ENCODE measurements at regions not wholly inside any gene's neighbourhood (a gene's known extent, or its start where the extent isn't known, plus 50 kb on each side); places are given as distances from the start of the nearest gene placed in this dataset.

DNA sequence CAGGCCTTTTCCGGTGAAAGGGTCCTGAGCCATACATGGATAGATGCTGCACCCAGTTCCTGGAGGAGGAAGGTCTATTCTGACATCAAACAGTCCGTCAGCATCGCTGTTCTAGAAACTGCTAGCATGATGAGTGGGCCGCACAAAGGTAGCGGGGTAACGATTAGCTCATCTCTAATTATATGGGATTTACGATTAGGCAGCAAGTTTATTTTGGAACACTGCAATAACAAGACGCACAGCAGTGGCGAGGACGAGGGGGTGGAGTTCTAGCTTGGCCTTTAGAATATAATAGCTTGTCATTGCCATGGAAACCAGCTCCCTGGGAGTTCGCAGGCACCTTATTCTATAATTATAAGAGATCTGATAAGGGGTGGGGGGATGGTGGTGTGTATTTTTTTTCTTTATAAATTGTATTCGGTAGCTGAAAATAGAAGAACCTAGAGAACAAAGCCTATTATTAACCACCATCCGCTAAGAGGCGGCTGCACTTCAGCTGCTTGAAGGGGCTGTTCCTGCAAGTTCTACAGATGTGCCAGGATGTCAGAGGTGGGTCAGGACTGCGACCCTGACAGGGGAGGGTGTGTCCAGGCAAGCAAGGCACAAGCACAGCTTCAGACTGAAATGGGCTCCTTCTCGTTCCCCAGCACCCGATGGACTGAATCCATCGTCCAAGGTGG is 311.0 kb downstream of the AGTPBP1 start:
- DNase-seq (ENCODE audit: extremely low read depth in 1 of 2, low read depth in 1 of 2), result no peak

- no peak for DNase-seq (ENCODE audit: extremely low read depth in 1 of 2, low read depth in 1 of 2)
Observed at GRCh38 chr9:85428230-85428629, 313.5 kb downstream of the AGTPBP1 start.

- DNase-seq (ENCODE audit: extremely low read depth in 1 of 2, low read depth in 1 of 2), result no peak
Observed at GRCh38 chr9:85427772-85428171, 314.0 kb downstream of the AGTPBP1 start.

DNA sequence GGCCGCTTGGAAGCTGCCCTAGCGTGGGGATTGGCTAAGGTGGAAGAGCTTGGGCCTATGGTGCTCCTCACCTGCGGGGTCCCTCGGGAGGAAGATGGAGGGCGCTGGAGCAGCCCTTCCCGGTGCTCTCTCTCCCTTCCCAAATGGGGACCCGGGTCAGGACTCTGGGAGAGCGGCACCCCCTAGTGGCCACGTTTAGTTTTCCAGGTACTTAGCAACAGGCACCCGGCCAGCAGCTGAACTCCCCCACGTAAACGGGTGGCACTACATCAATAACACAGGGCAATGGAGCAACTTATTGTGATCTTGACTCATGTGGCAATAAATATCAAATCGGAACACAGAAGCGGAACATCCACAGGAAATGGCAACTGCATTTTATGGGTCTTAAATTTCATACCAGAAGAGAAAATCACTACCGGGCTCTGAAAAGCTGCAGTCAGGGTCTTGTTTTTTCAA is 316.6 kb downstream of the AGTPBP1 start:
- peak in 1 of 2 donors; percentile 8 for DNase-seq (ENCODE audit: extremely low read depth in 1 of 2, low read depth in 1 of 2)

GRCh38 chr9:85423422-85423821 is 318.3 kb downstream of the AGTPBP1 start:
- no peak for DNase-seq (ENCODE audit: extremely low read depth in 1 of 2, low read depth in 1 of 2)

- no peak for DNase-seq (ENCODE audit: extremely low read depth in 1 of 2, low read depth in 1 of 2)
Observed at GRCh38 chr9:85421641-85422040, 320.1 kb downstream of the AGTPBP1 start.

DNA sequence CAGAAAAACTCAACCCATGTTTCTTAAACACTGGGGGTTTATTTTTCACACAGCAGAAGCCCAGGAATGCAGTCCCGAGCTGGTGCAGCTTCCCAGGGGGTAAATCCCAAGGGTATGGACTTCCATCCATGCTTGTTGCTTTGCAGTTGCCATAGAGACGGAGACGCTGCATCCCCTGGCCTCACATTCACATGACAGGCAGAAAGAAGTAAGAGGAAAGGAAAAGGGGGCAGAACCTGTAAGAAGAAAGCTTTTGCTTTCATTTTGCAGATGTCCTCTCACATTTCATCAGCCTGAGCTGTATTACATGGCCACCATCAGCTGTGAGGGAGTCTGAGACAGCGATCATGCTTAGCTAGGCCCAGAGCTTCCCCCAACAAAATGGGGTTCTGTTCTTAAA is 321.0 kb downstream of the AGTPBP1 start:
- no peak for DNase-seq (ENCODE audit: extremely low read depth in 1 of 2, low read depth in 1 of 2)

GRCh38 chr9:85417674-85418073 is 324.1 kb downstream of the AGTPBP1 start:
- no peak for DNase-seq (ENCODE audit: extremely low read depth in 1 of 2, low read depth in 1 of 2)

- no peak for DNase-seq (ENCODE audit: extremely low read depth in 1 of 2, low read depth in 1 of 2)
Observed at GRCh38 chr9:85416715-85417114, 325.0 kb downstream of the AGTPBP1 start.

GRCh38 chr9:85414390-85414789 is 327.4 kb downstream of the AGTPBP1 start:
- no peak for DNase-seq (ENCODE audit: extremely low read depth in 1 of 2, low read depth in 1 of 2)

GRCh38 chr9:85408494-85408893 is 333.3 kb downstream of the AGTPBP1 start:
- no peak for DNase-seq (ENCODE audit: extremely low read depth in 1 of 2, low read depth in 1 of 2)

- DNase-seq (ENCODE audit: extremely low read depth in 1 of 2, low read depth in 1 of 2), result no peak
Observed at GRCh38 chr9:85405566-85405950, 336.2 kb downstream of the AGTPBP1 start.

- no peak for DNase-seq (ENCODE audit: extremely low read depth in 1 of 2, low read depth in 1 of 2)
Observed at GRCh38 chr9:85404911-85405565, 336.7 kb downstream of the AGTPBP1 start.

- no peak for DNase-seq (ENCODE audit: extremely low read depth in 1 of 2, low read depth in 1 of 2)
Observed at GRCh38 chr9:85402551-85402950, 339.2 kb downstream of the AGTPBP1 start.

DNA sequence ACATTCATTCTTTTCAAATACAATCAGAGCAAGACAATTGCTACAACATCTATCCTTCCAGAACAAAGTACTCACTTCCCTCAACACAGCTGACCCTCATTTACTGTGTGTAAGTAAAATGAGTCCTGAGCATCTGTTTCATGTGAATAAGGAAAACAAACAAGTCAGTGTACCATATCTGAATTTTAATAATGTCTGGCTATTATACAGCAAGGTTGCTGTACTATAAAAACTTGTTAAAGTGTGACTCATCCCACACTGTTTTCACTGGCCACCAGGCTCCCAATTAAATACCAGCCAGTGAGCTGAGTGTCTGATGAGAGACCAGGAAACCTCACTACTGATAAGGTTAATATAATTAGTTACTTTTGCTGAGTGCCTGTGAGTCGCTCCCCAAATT is 339.8 kb downstream of the AGTPBP1 start:
- no peak for DNase-seq (ENCODE audit: extremely low read depth in 1 of 2, low read depth in 1 of 2)

- no peak for DNase-seq (ENCODE audit: extremely low read depth in 1 of 2, low read depth in 1 of 2)
Observed at GRCh38 chr9:85397005-85397404, 344.7 kb downstream of the AGTPBP1 start.

DNA sequence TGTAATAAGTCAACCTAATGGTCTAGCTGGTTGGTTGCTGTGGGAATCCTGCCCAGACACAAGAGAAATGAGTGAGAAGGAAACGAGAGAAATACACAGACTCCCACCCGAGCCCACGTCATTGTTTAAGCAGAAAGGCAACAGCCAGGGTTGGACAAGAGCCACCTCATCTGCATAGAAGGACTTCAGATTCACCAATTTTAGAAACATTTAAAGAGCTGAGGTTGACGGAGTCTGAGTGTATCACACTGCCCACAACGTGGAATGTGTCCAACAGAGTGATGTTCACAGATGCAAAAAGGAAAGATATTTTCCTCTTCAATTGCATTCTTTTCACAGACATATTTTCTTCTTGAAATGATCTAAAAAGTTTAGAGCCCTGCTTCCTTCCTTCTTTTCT is 349.5 kb downstream of the AGTPBP1 start:
- no peak for DNase-seq (ENCODE audit: extremely low read depth in 1 of 2, low read depth in 1 of 2)

DNA sequence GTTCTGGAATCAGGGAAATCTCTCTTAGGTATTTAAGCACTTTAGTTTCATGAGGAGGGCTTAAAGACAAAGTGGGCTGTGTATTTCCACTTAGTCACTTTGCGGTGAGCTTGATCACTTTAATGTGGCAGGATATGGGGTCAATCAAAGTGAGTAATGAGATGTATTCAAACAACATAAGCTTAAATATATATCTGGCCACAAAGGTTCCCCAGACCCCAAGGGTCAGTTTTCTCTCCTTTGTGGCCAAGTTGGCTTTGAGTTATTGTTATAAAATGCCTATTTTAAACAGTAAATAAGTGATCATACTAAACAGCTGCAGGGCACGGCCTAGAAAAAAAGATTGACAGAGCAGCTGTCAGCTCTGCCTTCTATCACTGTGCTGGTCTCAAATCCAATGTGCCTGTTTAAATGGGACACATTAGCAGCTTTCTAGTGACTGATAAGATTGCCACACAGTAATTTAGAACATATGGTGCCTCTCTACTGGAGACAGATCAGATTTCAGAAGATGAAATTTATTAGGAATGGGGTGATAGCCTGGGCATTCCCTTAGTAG is 363.9 kb downstream of the AGTPBP1 start:
- DNase-seq (ENCODE audit: extremely low read depth in 1 of 2, low read depth in 1 of 2), result no peak

DNA sequence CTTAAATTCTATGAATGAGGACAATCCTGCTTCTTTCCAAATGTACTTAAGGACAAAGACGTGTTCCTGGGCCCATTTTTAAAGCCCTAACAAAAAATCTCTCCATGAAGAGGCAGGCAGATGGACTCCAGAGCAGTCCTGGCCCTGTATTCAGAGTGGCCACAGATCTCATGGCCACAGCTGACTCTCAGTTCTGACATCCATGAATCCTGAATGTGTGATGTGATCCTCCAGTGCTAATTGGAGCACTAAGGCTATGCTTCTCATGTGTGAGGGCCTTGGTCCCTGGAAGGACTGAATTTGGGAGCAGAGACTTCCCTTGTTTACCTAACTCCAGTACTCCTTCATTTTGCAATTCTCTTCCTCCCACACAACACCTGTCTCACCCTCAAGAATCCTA is 373.0 kb downstream of the AGTPBP1 start:
- no peak for DNase-seq (ENCODE audit: extremely low read depth in 1 of 2, low read depth in 1 of 2)

GRCh38 chr9:85359161-85359560 is 382.6 kb downstream of the AGTPBP1 start:
- no peak for DNase-seq (ENCODE audit: extremely low read depth in 1 of 2, low read depth in 1 of 2)

- no peak for DNase-seq (ENCODE audit: extremely low read depth in 1 of 2, low read depth in 1 of 2)
Observed at GRCh38 chr9:85349046-85349445, 392.7 kb downstream of the AGTPBP1 start.

GRCh38 chr9:85347541-85347940 is 394.2 kb downstream of the AGTPBP1 start:
- no peak for DNase-seq (ENCODE audit: extremely low read depth in 1 of 2, low read depth in 1 of 2)

All from activated CD8-positive, alpha-beta memory T cell treated with anti-CD3 and anti-CD28 coated beads for 1 hour (primary cell).